ENCODE measurements at regions not wholly inside any gene's neighbourhood (a gene's known extent, or its start where the extent isn't known, plus 50 kb on each side); places are given as distances from the start of the nearest gene placed in this dataset.

DNA sequence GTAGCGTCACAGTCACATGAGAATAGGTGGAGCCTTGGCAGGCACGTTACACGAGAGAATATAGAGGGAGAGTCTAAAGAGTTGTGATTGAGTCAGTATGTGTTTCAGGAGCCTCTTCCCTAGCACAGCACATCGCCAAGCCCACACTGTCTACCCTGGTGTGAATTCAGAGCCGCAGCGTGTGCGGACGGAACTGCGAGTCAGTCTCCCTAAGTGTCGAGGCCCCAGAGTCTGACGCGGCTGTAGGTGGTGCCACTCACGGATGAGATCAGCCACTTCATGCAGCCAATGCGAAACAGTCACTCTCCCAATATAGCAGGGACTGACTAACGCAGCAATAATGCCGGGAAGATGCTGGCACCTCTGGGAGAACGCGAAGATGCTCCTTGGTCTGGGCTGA, 587.3 kb upstream of the ID2 start:
- no peaks in the 10 kb centered on the region for H3K4me1 ChIP-seq (ENCODE audit: control insufficient read depth, insufficient read depth, low read length)
- no peak overlapping the region for H3K27ac ChIP-seq (ENCODE audit: low read length)
- H3K4me3 ChIP-seq (ENCODE audit: low read length), result no peak overlapping the region
- H3K9me3 ChIP-seq (replicated peaks; ENCODE audit: control insufficient read depth, low read depth, low read length), result peaks cover 2% of the 10 kb centered on the region
- no peaks in the 10 kb centered on the region for H3K27me3 ChIP-seq (ENCODE audit: control insufficient read depth, insufficient read depth, low read length)
- DNase-seq, result peak; percentile 66
- H3K36me3 ChIP-seq (ENCODE audit: control insufficient read depth, insufficient read depth, low read length), result no peaks in the 10 kb centered on the region
- WGBS (ENCODE audit: insufficient coverage), result 84% methylated on average over 13 of the region's 18 CpGs

DNA sequence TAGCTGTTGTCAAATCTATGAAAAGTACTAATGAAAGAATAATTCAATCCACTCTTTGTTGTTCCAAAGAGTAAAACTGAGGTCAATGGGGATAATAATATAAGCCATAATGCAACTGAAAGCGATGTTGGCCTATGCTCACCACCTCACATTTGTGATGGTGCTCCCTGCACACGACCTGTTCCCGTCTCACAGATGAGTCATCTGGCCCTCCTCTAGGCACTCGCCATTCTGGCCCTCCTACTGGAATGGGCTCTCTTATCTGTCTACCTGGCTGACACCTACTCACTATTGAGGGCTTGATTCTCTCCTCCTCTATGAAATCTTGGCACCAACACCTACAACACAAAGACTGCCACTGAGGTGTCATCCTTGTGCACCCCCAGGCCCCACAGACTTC, 585.9 kb upstream of the ID2 start:
- Histone ChIP-seq H3K9me3 (replicated peaks; ENCODE audit: control insufficient read depth, low read depth, low read length) (peaks cover 2% of the 10 kb centered on the region), H3K4me1 (ENCODE audit: control insufficient read depth, insufficient read depth, low read length) (no peaks in the 10 kb centered on the region), H3K4me3 (ENCODE audit: low read length) (no peak overlapping the region), H3K36me3 (ENCODE audit: control insufficient read depth, insufficient read depth, low read length) (no peaks in the 10 kb centered on the region), H3K27me3 (ENCODE audit: control insufficient read depth, insufficient read depth, low read length) (no peaks in the 10 kb centered on the region), H3K27ac (ENCODE audit: low read length) (no peak overlapping the region)
- 94% methylated on average over 3 of the region's 4 CpGs for WGBS (ENCODE audit: insufficient coverage)
- no peak for DNase-seq

DNA sequence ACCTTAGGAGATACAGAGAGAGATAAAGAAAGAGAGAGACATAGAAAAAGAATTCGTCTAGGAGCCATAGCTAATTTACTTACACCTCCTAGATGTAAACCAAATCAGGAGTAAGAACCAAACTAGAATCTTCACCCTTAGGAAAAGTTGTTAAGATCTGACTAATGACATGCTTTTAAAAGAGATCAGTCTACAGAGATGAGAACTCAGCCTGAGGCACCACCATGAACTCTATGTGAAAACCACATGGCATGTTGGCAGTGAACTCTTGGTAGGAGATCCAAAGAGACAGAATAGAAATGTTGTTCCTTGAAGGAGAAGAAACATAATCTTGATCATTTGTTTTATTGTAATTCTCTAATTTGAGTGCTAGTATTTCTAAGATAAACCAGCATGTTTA, 585.4 kb upstream of the ID2 start:
- Histone ChIP-seq H3K36me3 (ENCODE audit: control insufficient read depth, insufficient read depth, low read length) (no peaks in the 10 kb centered on the region), H3K4me3 (ENCODE audit: low read length) (no peak overlapping the region), H3K27ac (ENCODE audit: low read length) (no peak overlapping the region), H3K9me3 (replicated peaks; ENCODE audit: control insufficient read depth, low read depth, low read length) (peaks cover 2% of the 10 kb centered on the region), H3K27me3 (ENCODE audit: control insufficient read depth, insufficient read depth, low read length) (no peaks in the 10 kb centered on the region), H3K4me1 (ENCODE audit: control insufficient read depth, insufficient read depth, low read length) (no peaks in the 10 kb centered on the region)
- DNase-seq, result no peak
- WGBS (ENCODE audit: insufficient coverage), result no CpG with 5 or more reads among the region's 1 CpG

DNA sequence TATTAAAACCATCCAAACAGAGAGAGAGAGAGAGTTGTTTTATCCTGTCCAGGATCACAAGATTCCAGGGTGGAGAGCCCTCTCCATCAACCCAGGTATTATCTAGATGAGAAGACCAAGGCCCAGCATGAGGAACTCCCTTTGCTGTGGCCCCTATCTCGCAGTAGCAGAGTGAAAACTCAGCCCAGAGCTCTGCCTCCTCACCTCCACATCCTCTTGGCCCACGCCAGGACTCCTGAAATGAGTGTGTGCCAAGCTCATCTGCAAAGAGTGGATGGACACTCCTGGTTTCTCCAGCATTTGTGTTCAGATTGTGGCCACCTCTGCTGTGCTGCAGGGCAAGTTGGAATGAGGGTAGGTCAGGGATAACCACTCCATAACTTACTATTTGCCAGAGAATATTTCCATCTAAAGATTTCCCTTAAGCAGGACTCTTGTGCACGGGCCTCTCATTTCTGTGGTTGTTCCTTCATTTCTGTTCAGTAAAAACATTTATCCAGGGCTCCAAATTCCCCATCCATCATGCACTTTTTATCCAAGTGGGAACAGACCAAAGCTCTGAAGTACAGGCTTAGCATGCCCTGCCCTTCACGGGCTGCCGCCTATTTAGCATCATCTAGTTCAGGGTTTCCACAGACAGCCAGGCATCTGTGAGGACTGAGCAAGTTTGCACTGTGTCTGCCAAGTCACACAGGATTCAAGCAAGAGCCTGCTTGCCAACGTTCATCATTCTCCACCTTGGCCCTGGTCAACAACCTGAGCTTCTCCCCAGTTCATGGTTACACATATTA, 583.2 kb upstream of the ID2 start:
- WGBS (ENCODE audit: insufficient coverage), result 78% methylated on average over 5 of the region's 6 CpGs
- Histone ChIP-seq H3K36me3 (ENCODE audit: control insufficient read depth, insufficient read depth, low read length) (no peaks in the 10 kb centered on the region), H3K9me3 (replicated peaks; ENCODE audit: control insufficient read depth, low read depth, low read length) (peaks cover 2% of the 10 kb centered on the region), H3K27me3 (ENCODE audit: control insufficient read depth, insufficient read depth, low read length) (no peaks in the 10 kb centered on the region), H3K4me1 (ENCODE audit: control insufficient read depth, insufficient read depth, low read length) (no peaks in the 10 kb centered on the region), H3K27ac (ENCODE audit: low read length) (no peak overlapping the region), H3K4me3 (ENCODE audit: low read length) (no peak overlapping the region)
- no peak for DNase-seq

DNA sequence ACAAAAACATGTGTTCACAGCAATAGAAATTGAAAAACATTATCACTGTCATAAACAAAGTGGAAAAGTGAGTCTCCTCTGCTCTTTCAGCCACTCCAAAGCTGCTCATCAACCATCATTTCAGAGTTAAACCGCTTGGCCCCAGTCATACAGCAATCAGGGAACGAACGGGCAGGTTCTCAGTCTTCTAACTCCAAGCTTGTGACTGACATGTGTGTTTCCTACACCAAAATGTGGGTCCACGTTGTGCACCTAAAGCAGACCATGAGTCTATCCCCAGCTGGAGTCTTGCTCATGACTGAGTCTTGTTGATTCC, 582.6 kb upstream of the ID2 start:
- 93% methylated on average over 3 of the region's 4 CpGs for WGBS (ENCODE audit: insufficient coverage)
- no peak overlapping the region for H3K27ac ChIP-seq (ENCODE audit: low read length)
- no peaks in the 10 kb centered on the region for H3K27me3 ChIP-seq (ENCODE audit: control insufficient read depth, insufficient read depth, low read length)
- no peak overlapping the region for H3K4me3 ChIP-seq (ENCODE audit: low read length)
- no peak for DNase-seq
- H3K9me3 ChIP-seq (replicated peaks; ENCODE audit: control insufficient read depth, low read depth, low read length), result peaks cover 2% of the 10 kb centered on the region
- H3K4me1 ChIP-seq (ENCODE audit: control insufficient read depth, insufficient read depth, low read length), result no peaks in the 10 kb centered on the region
- H3K36me3 ChIP-seq (ENCODE audit: control insufficient read depth, insufficient read depth, low read length), result no peaks in the 10 kb centered on the region

DNA sequence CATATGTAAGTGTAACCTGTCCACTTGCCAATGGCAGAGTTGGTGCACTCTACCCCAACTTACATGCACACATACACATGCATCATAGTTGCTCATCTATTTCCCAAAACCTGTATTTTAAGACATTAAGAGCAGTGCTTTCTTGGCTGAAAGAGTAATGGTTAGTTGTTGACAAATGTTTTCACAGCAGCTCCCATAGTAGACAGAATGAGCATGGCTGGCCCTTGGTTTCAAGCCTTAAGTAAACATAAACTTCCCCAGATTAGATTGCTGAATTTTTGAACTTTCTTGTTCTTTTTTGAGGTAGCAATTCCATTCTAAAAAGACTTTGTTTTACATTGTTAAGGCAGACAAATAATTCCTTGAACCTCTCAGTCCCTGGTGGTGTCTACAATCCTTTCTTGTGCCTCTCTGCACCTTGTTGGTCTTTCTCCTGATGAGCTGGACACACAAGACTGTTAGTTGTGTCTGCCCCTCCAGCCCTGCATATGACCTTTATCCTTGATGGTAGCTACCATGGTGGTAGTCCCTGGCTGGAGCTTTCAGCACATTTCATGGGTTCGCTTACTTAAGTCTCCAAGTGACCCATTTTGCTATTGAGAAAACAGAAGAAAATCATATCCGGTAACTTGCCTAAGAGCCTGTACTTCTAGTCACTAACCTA, 580.1 kb upstream of the ID2 start:
- H3K9me3 ChIP-seq (replicated peaks; ENCODE audit: control insufficient read depth, low read depth, low read length), result peaks cover 2% of the 10 kb centered on the region
- H3K4me1 ChIP-seq (ENCODE audit: control insufficient read depth, insufficient read depth, low read length), result no peaks in the 10 kb centered on the region
- H3K27me3 ChIP-seq (ENCODE audit: control insufficient read depth, insufficient read depth, low read length), result no peaks in the 10 kb centered on the region
- DNase-seq, result no peak
- H3K4me3 ChIP-seq (ENCODE audit: low read length), result no peak overlapping the region
- H3K36me3 ChIP-seq (ENCODE audit: control insufficient read depth, insufficient read depth, low read length), result no peaks in the 10 kb centered on the region
- 100% methylated on average over 1 of the region's 2 CpGs for WGBS (ENCODE audit: insufficient coverage)
- no peak overlapping the region for H3K27ac ChIP-seq (ENCODE audit: low read length)

DNA sequence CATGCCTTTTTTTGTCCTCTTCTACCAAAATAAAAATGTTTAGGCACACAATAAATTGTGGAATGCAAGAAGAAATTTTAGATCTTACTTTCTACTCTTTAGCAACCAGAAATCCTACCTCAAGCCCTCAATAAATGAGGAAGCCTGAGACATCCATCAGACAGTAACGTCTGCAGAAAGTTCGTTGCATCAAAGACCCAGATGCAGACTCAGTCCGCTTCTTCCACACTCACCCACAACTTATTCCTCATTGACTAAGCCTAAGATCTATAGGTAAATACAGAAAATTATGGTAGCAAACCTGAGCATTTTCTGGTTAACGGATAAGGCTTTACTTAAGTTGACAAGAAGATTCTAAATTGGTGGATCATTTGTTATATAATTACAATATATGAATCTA, 579.4 kb upstream of the ID2 start:
- H3K4me3 ChIP-seq (ENCODE audit: low read length), result no peak overlapping the region

DNA sequence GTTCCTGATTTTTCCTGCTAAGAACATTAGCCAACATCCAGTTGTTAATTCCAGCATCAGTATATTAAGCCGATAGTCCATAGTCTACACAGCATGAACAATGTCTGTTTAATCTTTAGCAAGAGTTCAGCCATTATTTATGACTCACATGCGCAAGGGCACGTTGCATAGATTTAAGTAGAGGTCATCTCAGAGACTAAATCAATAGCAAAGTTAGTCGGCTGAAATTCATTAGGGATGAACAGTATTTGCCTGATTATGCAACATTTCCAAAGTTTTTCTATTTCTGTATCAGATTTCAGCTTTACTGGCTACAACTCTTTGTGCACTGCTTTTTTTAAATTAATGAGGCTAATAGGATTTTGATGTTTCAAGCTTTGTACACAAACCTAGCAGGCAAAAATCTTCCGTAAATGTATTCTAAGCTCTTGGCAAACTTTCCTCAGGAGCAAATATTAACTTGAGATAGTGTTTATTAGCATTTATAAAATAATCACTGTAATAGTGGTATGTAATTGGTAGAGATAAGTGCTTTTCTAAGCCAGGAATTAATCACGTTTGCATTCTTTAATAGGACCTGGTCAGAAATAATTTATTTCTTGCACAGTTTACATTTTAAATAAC, 578.7 kb upstream of the ID2 start:
- Histone ChIP-seq H3K27ac (ENCODE audit: low read length) (no peak overlapping the region), H3K36me3 (ENCODE audit: control insufficient read depth, insufficient read depth, low read length) (no peaks in the 10 kb centered on the region), H3K9me3 (replicated peaks; ENCODE audit: control insufficient read depth, low read depth, low read length) (no peaks in the 10 kb centered on the region), H3K27me3 (ENCODE audit: control insufficient read depth, insufficient read depth, low read length) (no peaks in the 10 kb centered on the region), H3K4me3 (ENCODE audit: low read length) (no peak overlapping the region), H3K4me1 (ENCODE audit: control insufficient read depth, insufficient read depth, low read length) (no peaks in the 10 kb centered on the region)
- DNase-seq, result no peak
- WGBS (ENCODE audit: insufficient coverage), result no CpG with 5 or more reads among the region's 6 CpGs

More for the DNA sequence above, 579.4 kb upstream of the ID2 start:
- no peaks in the 10 kb centered on the region for H3K36me3 ChIP-seq (ENCODE audit: control insufficient read depth, insufficient read depth, low read length)
- H3K27me3 ChIP-seq (ENCODE audit: control insufficient read depth, insufficient read depth, low read length), result no peaks in the 10 kb centered on the region
- no peak for DNase-seq
- no CpG with 5 or more reads among the region's 4 CpGs for WGBS (ENCODE audit: insufficient coverage)
- H3K27ac ChIP-seq (ENCODE audit: low read length), result no peak overlapping the region
- H3K9me3 ChIP-seq (replicated peaks; ENCODE audit: control insufficient read depth, low read depth, low read length), result no peaks in the 10 kb centered on the region
- H3K4me1 ChIP-seq (ENCODE audit: control insufficient read depth, insufficient read depth, low read length), result no peaks in the 10 kb centered on the region

DNA sequence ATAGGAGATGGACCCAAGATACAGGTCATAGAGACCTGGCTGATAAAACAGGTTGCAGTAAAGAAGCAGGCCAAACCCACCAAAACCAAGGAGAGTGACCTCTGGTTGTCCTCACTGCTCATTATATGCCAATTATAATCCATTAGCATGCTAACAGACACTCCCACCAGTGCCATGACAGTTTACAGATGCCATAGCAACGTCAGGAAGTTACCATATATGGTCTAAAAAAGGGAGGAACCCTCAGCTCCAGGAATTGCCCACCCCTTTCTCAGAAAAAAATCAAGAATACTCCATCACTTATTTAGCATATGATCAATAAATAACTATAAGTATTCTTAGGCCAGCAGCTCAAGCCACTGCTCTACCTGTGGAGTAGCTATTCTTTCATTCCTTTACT, 574.7 kb upstream of the ID2 start:
- no peak overlapping the region for H3K27ac ChIP-seq (ENCODE audit: low read length)
- no peaks in the 10 kb centered on the region for H3K4me1 ChIP-seq (ENCODE audit: control insufficient read depth, insufficient read depth, low read length)
- H3K4me3 ChIP-seq (ENCODE audit: low read length), result no peak overlapping the region
- no peaks in the 10 kb centered on the region for H3K27me3 ChIP-seq (ENCODE audit: control insufficient read depth, insufficient read depth, low read length)
- no peaks in the 10 kb centered on the region for H3K9me3 ChIP-seq (replicated peaks; ENCODE audit: control insufficient read depth, low read depth, low read length)
- WGBS (ENCODE audit: insufficient coverage), result no CpG with 5 or more reads among the region's 1 CpG
- H3K36me3 ChIP-seq (ENCODE audit: control insufficient read depth, insufficient read depth, low read length), result no peaks in the 10 kb centered on the region
- no peak for DNase-seq

DNA sequence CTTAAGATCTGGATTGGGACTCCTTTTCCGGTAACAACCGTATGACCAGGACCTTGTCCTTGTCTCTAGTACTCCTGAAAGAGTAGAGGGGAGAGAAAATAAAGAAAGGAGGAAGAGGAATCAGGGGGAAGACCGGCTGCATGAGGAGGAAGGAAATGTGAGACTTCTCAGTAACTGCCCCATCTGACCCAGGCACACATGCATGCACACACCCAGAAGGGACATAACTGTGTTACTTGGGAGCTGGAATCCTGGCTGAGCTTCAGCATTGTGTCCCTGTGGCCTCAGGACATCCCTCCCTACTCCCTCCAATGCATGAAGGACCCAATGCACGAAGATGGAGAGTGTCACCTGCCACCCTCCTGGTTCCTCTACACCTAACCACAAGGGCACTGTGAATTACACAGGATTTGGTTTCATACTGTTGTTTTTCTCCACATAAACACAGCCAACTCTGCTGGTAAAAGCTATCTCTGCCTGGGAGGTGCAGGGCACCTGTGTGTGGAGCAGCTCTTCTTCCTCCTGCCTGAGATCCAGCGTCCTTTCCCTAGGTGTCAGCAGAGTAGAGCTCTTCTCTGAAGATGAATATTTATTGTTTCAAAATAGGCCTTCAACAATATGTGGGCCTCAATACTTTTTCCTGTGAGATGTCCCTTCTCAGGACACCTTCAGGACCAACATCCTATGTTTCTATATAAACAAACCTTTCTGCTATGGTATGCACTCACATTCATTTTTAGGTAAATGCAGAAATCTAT, 574.1 kb upstream of the ID2 start:
- H3K9me3 ChIP-seq (replicated peaks; ENCODE audit: control insufficient read depth, low read depth, low read length), result no peaks in the 10 kb centered on the region
- 94% methylated on average over 2 of the region's 5 CpGs for WGBS (ENCODE audit: insufficient coverage)
- H3K27me3 ChIP-seq (ENCODE audit: control insufficient read depth, insufficient read depth, low read length), result no peaks in the 10 kb centered on the region
- H3K4me3 ChIP-seq (ENCODE audit: low read length), result no peak overlapping the region
- H3K4me1 ChIP-seq (ENCODE audit: control insufficient read depth, insufficient read depth, low read length), result no peaks in the 10 kb centered on the region
- no peak for DNase-seq
- H3K36me3 ChIP-seq (ENCODE audit: control insufficient read depth, insufficient read depth, low read length), result no peaks in the 10 kb centered on the region
- no peak overlapping the region for H3K27ac ChIP-seq (ENCODE audit: low read length)

Data from muscle of leg (tissue), 3 donors.